Kidney (tissue), 13 donors: ENCODE measurements at regions not wholly inside any gene's neighbourhood (a gene's known extent, or its start where the extent isn't known, plus 50 kb on each side); places are given as distances from the start of the nearest gene placed in this dataset.

ENCODE experiments used
- DNase-seq, 5 donors: peaks; one replicate each; pipeline ENCODE4 v3.0.0-alpha.2; 2013 to 2020
- FAIRE-seq: peaks from 2 replicates; lab custom pipeline; 2012; peaks lifted over from hg19 to GRCh38; lab: Jason Lieb, UNC
- H3K27ac ChIP-seq, 2 donors: one replicate each; pipeline ENCODE4 v1.7.0; 2013; ENCODE audit warnings: low read depth in 2 of 2, low read length in 2 of 2, inconsistent platforms in 1 of 2
- H3K27me3 ChIP-seq: one replicate; pipeline ENCODE4 v1.7.1; 2013; ENCODE audit warnings: low read length, inconsistent platforms; ENCODE audit not compliant: control insufficient read depth, insufficient read depth
- H3K36me3 ChIP-seq, 3 donors: one replicate each; pipeline versions ENCODE4 v1.7.0 to v1.7.1; 2013; ENCODE audit warnings: low read length in 3 of 3, control low read depth in 1 of 3, inconsistent platforms in 1 of 3; ENCODE audit not compliant: insufficient read depth in 3 of 3, control insufficient read depth in 2 of 3
- H3K4me1 ChIP-seq, 3 donors: one replicate each; pipeline versions ENCODE4 v1.7.0 to v1.7.1; 2013; ENCODE audit warnings: low read length in 3 of 3, inconsistent platforms in 1 of 3, low read depth in 1 of 3; ENCODE audit not compliant: control insufficient read depth in 2 of 3, insufficient read depth in 2 of 3
- H3K4me3 ChIP-seq, 3 donors: one replicate each; pipeline versions ENCODE4 v1.7.0 to v1.8.1; 2013; ENCODE audit warnings: low read length in 3 of 3, control low read depth in 1 of 3, inconsistent platforms in 1 of 3
- H3K9ac ChIP-seq, 3 donors: one replicate each; pipeline versions ENCODE4 v1.7.0 to v1.7.1; 2013; ENCODE audit warnings: low read length in 3 of 3, control low read depth in 1 of 3, inconsistent platforms in 1 of 3
- H3K9me3 ChIP-seq, 3 donors: one replicate each; pipeline versions ENCODE4 v1.7.0 to v1.7.1; 2013; ENCODE audit warnings: low read length in 3 of 3, control low read depth in 1 of 3, inconsistent platforms in 1 of 3; ENCODE audit not compliant: control insufficient read depth in 2 of 3, insufficient read depth in 1 of 3
- intact Hi-C: fragments of 100-400 bp; cut with DNase I; formaldehyde crosslinking; loops from one replicate; pipeline ENCODE4 v1.11.1; 2022
- TF ChIP-seq, protein P1 (sequence below): IDR thresholded peaks from 3 replicates; pipeline ENCODE4 v1.5.1; 2012; ENCODE audit warnings: mild to moderate bottlenecking, moderate library complexity, borderline replicate concordance; ENCODE audit not compliant: insufficient read depth; ENCODE audit errors: extremely low read depth
- donor health status: control.
- donor health status: control.
- donor health status: control.
- donor health status: control.
- donor health status: control.
- donor health status: DM: yes; HTN: yes; CAD: no.
- donor health status: Normal renal cell carcinoma (clear cell type).

DNA sequence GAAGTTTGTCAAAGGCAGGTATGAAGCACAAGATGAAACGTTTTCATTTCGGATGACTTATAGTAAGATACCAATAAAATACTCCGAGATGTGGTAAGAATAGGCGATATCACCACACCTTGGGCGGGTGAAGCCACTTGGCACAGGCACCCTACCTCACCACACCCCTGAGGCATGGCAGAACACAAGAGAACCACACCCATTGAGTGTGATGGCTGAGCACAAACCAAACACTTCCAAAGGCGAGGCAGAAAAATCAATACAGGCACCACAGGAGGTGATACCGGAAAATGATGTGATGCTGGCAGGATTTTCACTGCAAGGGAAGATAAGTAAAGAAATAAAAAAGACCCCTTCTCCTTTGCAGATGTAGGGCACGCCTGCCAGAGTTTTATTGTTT, 332.9 kb upstream of the PRDM1 start:
- DNase-seq = no peak
- Histone ChIP-seq H3K27me3 (no peaks in the 10 kb centered on the region), H3K9ac (no peak overlapping the region), H3K36me3 (no peaks in the 10 kb centered on the region), H3K4me1 (no peaks in the 10 kb centered on the region), H3K27ac (no peak overlapping the region), H3K9me3 (no peaks in the 10 kb centered on the region), H3K4me3 (no peak overlapping the region)
- intact Hi-C loops = no loop called here
- TF ChIP-seq, protein P1, sequence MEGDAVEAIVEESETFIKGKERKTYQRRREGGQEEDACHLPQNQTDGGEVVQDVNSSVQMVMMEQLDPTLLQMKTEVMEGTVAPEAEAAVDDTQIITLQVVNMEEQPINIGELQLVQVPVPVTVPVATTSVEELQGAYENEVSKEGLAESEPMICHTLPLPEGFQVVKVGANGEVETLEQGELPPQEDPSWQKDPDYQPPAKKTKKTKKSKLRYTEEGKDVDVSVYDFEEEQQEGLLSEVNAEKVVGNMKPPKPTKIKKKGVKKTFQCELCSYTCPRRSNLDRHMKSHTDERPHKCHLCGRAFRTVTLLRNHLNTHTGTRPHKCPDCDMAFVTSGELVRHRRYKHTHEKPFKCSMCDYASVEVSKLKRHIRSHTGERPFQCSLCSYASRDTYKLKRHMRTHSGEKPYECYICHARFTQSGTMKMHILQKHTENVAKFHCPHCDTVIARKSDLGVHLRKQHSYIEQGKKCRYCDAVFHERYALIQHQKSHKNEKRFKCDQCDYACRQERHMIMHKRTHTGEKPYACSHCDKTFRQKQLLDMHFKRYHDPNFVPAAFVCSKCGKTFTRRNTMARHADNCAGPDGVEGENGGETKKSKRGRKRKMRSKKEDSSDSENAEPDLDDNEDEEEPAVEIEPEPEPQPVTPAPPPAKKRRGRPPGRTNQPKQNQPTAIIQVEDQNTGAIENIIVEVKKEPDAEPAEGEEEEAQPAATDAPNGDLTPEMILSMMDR = no peak
- no peak for FAIRE-seq

DNA sequence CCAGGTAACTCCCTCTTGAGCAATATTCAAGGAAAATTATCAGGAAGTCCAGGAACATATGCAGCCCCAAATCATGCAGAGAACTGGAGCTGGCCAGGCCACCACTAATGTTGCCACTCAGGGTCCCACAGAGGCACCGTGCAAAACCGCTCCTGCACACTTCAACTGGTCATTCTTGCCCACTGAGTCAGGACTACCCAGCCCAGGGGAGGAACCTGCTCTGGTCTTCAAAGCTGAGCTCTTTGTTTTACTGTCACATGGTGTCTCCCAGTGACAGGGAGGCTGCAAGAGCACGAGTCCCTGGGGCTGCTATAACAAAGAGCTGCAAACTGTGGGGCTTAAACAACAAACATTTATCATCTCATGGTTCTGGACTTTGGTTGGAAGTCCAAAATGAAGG, 336.0 kb upstream of the PRDM1 start:
- H3K27ac ChIP-seq = no peak overlapping the region
- no peak for DNase-seq

DNA sequence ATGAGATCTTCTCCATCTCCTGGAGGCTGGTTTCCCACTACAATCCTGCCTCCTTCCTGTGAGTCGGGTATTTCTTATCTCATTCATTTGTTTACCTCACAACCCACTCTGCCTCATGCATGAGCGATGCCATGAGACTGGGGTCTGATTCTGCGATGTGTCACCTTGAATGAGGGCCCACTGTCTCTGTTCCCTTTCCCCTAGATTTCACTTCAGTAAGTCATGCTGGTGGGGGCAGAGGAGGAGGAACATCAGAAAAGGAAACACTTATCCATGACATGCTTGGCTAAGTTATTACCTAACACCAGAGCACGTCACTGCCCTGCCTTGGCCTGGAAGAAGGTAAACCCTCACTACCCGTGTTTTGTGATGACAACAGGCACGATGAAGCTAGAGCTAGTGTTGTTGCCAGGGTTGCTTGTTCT, 337.4 kb upstream of the PRDM1 start:
- Histone ChIP-seq H3K27ac (no peak overlapping the region), H3K4me1 (no peaks in the 10 kb centered on the region), H3K4me3 (no peak overlapping the region), H3K9me3 (no peaks in the 10 kb centered on the region), H3K36me3 (no peaks in the 10 kb centered on the region), H3K9ac (no peak overlapping the region), H3K27me3 (no peaks in the 10 kb centered on the region)
- intact Hi-C loops = no loop called here
- TF ChIP-seq, protein P1 = no peak
- DNase-seq (peak in 4 of 5 donors; percentile 22 to 67 (median 40)), FAIRE-seq (no peak)

More for the DNA sequence above, 336.0 kb upstream of the PRDM1 start:
- no peak for FAIRE-seq
- no peak overlapping the region for H3K9ac ChIP-seq
- H3K4me3 ChIP-seq = no peak overlapping the region
- no peaks in the 10 kb centered on the region for H3K4me1 ChIP-seq
- H3K36me3 ChIP-seq = no peaks in the 10 kb centered on the region
- H3K27me3 ChIP-seq = no peaks in the 10 kb centered on the region
- intact Hi-C loops = no loop called here
- no peaks in the 10 kb centered on the region for H3K9me3 ChIP-seq
- TF ChIP-seq, protein P1 = no peak

DNA sequence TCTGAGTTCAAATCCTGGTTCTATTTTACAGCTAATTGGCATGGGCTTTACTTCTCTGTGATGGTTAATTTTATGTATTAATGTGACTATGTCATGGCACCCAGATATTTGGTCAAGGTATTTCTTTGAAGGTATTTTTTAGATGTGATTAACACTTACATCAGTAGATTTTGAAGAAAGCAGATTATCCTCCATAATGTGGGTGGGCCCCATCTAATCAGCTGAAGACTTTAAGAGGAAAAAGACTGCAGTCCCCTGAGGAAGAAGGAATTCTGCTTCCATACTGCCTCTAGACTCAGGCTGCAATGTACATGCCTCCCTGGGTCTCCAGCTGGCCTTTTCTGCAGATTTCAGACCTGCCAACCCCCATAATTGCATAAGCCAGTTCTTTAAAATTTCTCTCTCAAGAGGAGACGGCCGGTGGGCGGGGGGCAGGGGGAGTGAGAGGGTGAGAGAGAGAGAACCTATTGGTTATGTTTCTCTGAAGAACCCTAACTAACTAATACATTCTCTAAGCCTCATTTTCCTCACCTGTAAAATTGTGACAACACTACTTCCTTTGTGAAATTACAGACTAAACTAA, 338.2 kb upstream of the PRDM1 start:
- no peaks in the 10 kb centered on the region for H3K27me3 ChIP-seq
- no peak for FAIRE-seq

More for the DNA sequence above, 338.2 kb upstream of the PRDM1 start:
- no peaks in the 10 kb centered on the region for H3K36me3 ChIP-seq
- H3K4me3 ChIP-seq = no peak overlapping the region
- TF ChIP-seq, protein P1 = no peak
- H3K4me1 ChIP-seq = no peaks in the 10 kb centered on the region
- intact Hi-C loops = no loop called here
- no peak for DNase-seq
- no peak overlapping the region for H3K9ac ChIP-seq
- no peak overlapping the region for H3K27ac ChIP-seq
- no peaks in the 10 kb centered on the region for H3K9me3 ChIP-seq
